ENCODE measurements at regions not wholly inside any gene's neighbourhood (a gene's known extent, or its start where the extent isn't known, plus 50 kb on each side); places are given as distances from the start of the nearest gene placed in this dataset.

GRCh38 chr1:30315185-30315960 is 408.0 kb downstream of the MATN1 start:
- TF ChIP-seq TAF1 (IDR thresholded peaks at IDR 0.05; ENCODE audit: borderline replicate concordance, insufficient read depth, low read length) (no peak), POLR2AphosphoS5 (IDR thresholded peaks at IDR 0.05; ENCODE audit: low read depth, low read length) (no peak), REST (IDR thresholded peaks at IDR 0.05; ENCODE audit: insufficient read depth in 1 of 2, low read depth in 2 of 2, low read length in 2 of 2) (no peak), SIN3A (IDR thresholded peaks at IDR 0.05; ENCODE audit: borderline replicate concordance, insufficient read depth, low read length) (no peak)

Data from PFSK-1 (cell line).